HepG2 (cell line): ENCODE measurements at regions not wholly inside any gene's neighbourhood (a gene's known extent, or its start where the extent isn't known, plus 50 kb on each side); places are given as distances from the start of the nearest gene placed in this dataset.

ENCODE experiments used
- AFF4 ChIP-seq: sonication (generic); formaldehyde crosslinking; IDR thresholded peaks from 2 replicates; pipeline ENCODE4 v1.4.0; 2020; ENCODE audit warnings: missing genetic modification reagents
- AKNA ChIP-seq: sonication (generic); formaldehyde crosslinking; IDR thresholded peaks from 2 replicates; pipeline ENCODE4 v1.4.0; 2020; ENCODE audit warnings: missing genetic modification reagents, borderline replicate concordance
- ATF7 ChIP-seq, 2 experiments: fragments of 450-650 bp in 1 of 2; sonication (generic) in 1 of 2; formaldehyde crosslinking in 1 of 2; IDR thresholded peaks; 2 replicates each; pipeline versions ENCODE4 v1.4.0 to v1.6.1; 2016 to 2020; ENCODE audit warnings: antibody characterized with exemption in 1 of 2, mild to moderate bottlenecking in 1 of 2, missing genetic modification reagents in 1 of 2
- NPAS2 ChIP-seq: sonication (generic); formaldehyde crosslinking; IDR thresholded peaks from 2 replicates; pipeline ENCODE4 v1.8.0; 2022; ENCODE audit warnings: mild to moderate bottlenecking, missing genetic modification reagents, borderline replicate concordance
- PCBP1 ChIP-seq: fragments of 200-400 bp; formaldehyde crosslinking; IDR thresholded peaks from 2 replicates; pipeline ENCODE4 v1.6.1; 2017; ENCODE audit warnings: mild to moderate bottlenecking, low read depth, low read length, borderline replicate concordance
- POLR2A ChIP-seq, 2 experiments: IDR thresholded peaks; 2 replicates each; pipeline ENCODE4 v1.6.1; 2011; ENCODE audit warnings: low read depth in 2 of 2, low read length in 2 of 2, mild to moderate bottlenecking in 1 of 2, moderate library complexity in 1 of 2; ENCODE audit not compliant: insufficient read depth in 1 of 2
- POLR2AphosphoS5 ChIP-seq: IDR thresholded peaks from 2 replicates; pipeline ENCODE4 v1.6.1; 2012; ENCODE audit warnings: low read depth, low read length
- SAP130 ChIP-seq: IDR thresholded peaks from 2 replicates; pipeline ENCODE4 v1.6.1; 2016; ENCODE audit warnings: low read depth
- SYNCRIP ChIP-seq: fragments of 200-400 bp; formaldehyde crosslinking; IDR thresholded peaks from 2 replicates; pipeline ENCODE4 v1.6.1; 2018; ENCODE audit warnings: mild to moderate bottlenecking, low read depth, low read length; ENCODE audit not compliant: insufficient read depth

- no peak for TF ChIP-seq AFF4 (CRISPR knock-in tag)
- no peak for TF ChIP-seq POLR2A (IDR thresholded peaks at IDR 0.05; ENCODE audit: insufficient read depth in 1 of 2, low read depth in 2 of 2, low read length in 2 of 2)
- no peak for TF ChIP-seq POLR2AphosphoS5
- no peak for TF ChIP-seq SAP130 (CRISPR knock-in tag)
- no peak for TF ChIP-seq ATF7 (IDR thresholded peaks at IDR 0.05)
- TF ChIP-seq ATF7 (CRISPR knock-in tag; IDR thresholded peaks at IDR 0.05), result no peak
- TF ChIP-seq SYNCRIP, result no peak
- TF ChIP-seq NPAS2 (CRISPR knock-in tag), result no peak
- no peak for TF ChIP-seq AKNA (CRISPR knock-in tag)
- TF ChIP-seq PCBP1, result no peak
Observed at GRCh38 chr7:46558482-46559193, 637.6 kb upstream of the IGFBP3 start.
